ENCODE measurements at regions not wholly inside any gene's neighbourhood (a gene's known extent, or its start where the extent isn't known, plus 50 kb on each side); places are given as distances from the start of the nearest gene placed in this dataset.

DNA sequence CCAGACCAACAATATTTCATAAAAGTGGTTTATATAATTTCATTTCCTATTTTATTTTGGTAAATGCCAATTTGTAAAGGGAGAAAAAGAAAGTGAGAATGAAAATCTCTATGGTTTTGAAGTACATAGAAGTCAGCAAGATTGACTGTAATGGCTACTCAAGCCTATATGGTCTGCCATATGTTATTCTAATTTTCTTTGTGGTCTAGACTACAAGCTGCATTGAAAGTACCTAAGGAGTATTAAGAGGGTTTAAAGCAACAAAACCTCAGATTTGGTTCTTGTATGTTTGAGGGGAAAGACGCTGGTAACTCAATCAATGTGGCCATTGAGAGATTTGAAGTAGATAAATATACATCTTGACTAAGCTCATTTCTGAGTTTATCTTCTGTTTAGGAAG, 193.5 kb upstream of the EYA4 start:
- TF ChIP-seq EP300 (IDR thresholded peaks at IDR 0.05) = no peak
- TF ChIP-seq, protein P1, sequence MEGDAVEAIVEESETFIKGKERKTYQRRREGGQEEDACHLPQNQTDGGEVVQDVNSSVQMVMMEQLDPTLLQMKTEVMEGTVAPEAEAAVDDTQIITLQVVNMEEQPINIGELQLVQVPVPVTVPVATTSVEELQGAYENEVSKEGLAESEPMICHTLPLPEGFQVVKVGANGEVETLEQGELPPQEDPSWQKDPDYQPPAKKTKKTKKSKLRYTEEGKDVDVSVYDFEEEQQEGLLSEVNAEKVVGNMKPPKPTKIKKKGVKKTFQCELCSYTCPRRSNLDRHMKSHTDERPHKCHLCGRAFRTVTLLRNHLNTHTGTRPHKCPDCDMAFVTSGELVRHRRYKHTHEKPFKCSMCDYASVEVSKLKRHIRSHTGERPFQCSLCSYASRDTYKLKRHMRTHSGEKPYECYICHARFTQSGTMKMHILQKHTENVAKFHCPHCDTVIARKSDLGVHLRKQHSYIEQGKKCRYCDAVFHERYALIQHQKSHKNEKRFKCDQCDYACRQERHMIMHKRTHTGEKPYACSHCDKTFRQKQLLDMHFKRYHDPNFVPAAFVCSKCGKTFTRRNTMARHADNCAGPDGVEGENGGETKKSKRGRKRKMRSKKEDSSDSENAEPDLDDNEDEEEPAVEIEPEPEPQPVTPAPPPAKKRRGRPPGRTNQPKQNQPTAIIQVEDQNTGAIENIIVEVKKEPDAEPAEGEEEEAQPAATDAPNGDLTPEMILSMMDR (IDR thresholded peaks at IDR 0.05) = no peak
- Histone ChIP-seq H3K4me1 (no peaks in the 10 kb centered on the region), H3K27ac (no peak overlapping the region), H3K36me3 (no peaks in the 10 kb centered on the region), H3K9me3 (no peaks in the 10 kb centered on the region), H3K4me3 (no peak overlapping the region), H3K27me3 (no peaks in the 10 kb centered on the region)
- intact Hi-C loops (cut with DNase I) = no loop called here
- 68 to 84% methylated on average over 1 of the region's 1 CpG for WGBS, 2 donors
- no peak for DNase-seq

DNA sequence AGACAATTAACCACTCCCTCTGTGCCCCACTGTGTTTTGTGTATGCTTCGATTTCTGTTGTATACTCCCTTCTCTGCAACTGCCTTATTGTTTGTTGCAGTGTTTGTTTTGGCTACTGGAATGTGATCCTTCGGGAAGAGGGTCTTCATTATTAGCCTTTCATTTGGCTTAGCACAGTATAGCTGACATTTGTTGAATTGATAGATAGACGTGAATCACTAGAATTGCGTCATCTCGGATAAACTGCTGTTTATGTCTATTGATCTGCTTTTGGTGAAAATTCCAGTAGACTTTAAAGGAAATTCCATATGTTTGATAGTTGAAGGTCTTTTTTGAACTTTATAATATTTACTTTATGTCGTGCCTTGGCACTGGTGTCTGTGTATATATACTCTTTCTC, 189.9 kb upstream of the EYA4 start:
- Histone ChIP-seq H3K27ac (no peak overlapping the region), H3K27me3 (no peaks in the 10 kb centered on the region), H3K9me3 (no peaks in the 10 kb centered on the region), H3K4me1 (no peaks in the 10 kb centered on the region), H3K4me3 (no peak overlapping the region), H3K36me3 (no peaks in the 10 kb centered on the region)
- 57 to 73% methylated on average over 6 of the region's 6 CpGs for WGBS, 2 donors
- intact Hi-C loops (cut with DNase I) = no loop called here
- no peak for DNase-seq
- TF ChIP-seq, protein P1 (IDR thresholded peaks at IDR 0.05) = no peak
- TF ChIP-seq EP300 (IDR thresholded peaks at IDR 0.05) (no peak), POLR2A (IDR thresholded peaks at IDR 0.05) (no peak), POLR2AphosphoS5 (IDR thresholded peaks at IDR 0.05) (no peak)

DNA sequence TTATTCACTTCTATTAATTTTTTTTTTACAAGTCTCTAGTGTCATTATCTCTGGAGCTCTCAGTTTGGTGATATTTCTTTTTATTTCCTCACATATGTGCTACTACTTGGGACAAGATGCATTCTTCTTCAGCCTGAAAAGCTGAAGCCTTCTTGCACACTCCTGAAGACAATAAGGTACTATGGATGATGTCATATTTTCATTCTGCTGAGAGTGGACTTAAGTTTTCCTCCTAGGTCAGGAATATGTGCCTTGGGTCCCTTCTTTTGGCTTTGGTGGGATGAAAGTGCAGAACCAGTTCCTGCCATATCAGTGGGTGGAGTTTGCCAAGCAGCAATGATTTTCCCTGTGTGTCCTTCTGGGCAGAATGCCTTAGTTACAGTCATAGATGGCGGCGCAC, 188.7 kb upstream of the EYA4 start:
- no peaks in the 10 kb centered on the region for H3K4me1 ChIP-seq
- H3K27ac ChIP-seq = no peak overlapping the region
- H3K9me3 ChIP-seq = no peaks in the 10 kb centered on the region
- H3K4me3 ChIP-seq = no peak overlapping the region
- intact Hi-C loops (cut with DNase I) = no loop called here
- DNase-seq = no peak
- TF ChIP-seq, protein P1 (IDR thresholded peaks at IDR 0.05) = no peak
- TF ChIP-seq POLR2A (IDR thresholded peaks at IDR 0.05) (no peak), EP300 (IDR thresholded peaks at IDR 0.05) (no peak), POLR2AphosphoS5 (IDR thresholded peaks at IDR 0.05) (no peak)
- 98 to 100% methylated on average over 2 of the region's 2 CpGs for WGBS, 2 donors
- H3K36me3 ChIP-seq = no peaks in the 10 kb centered on the region
- no peaks in the 10 kb centered on the region for H3K27me3 ChIP-seq

DNA sequence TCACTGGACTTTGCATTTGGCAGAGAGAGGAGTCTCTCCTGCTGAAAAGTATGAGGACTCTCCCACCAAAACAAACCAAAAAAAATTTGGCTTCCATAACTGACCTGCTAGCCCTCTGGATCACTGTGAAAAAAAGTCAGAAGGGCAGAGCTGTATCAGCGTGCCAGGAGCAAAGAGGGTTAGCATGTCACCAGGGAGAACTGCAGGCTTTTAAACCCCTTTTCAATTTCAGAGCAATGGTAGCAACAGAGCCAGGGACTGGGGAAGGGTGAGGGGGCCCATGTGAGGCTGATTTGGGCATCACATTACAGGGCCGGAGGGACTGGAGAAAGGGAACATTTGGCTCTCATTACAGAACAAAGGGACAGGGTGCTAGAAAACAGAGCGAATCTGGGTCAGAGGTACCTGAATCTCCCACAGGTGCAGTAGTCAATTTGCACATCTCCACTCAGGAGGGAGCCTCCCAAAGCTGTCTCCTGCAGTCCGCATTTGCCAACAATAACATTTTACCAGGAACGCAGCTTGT, 185.7 kb upstream of the EYA4 start:
- intact Hi-C loops (cut with DNase I) = no loop called here
- Histone ChIP-seq H3K4me3 (no peak overlapping the region), H3K27ac (no peak overlapping the region), H3K4me1 (no peaks in the 10 kb centered on the region), H3K9me3 (no peaks in the 10 kb centered on the region), H3K36me3 (no peaks in the 10 kb centered on the region), H3K27me3 (no peaks in the 10 kb centered on the region)
- 75 to 79% methylated on average over 5 of the region's 5 CpGs for WGBS, 2 donors
- TF ChIP-seq, protein P1 (IDR thresholded peaks at IDR 0.05) = no peak
- TF ChIP-seq POLR2A (IDR thresholded peaks at IDR 0.05) = no peak
- no peak for TF ChIP-seq EP300 (IDR thresholded peaks at IDR 0.05)
- no peak for TF ChIP-seq POLR2AphosphoS5 (IDR thresholded peaks at IDR 0.05)
- no peak for DNase-seq

DNA sequence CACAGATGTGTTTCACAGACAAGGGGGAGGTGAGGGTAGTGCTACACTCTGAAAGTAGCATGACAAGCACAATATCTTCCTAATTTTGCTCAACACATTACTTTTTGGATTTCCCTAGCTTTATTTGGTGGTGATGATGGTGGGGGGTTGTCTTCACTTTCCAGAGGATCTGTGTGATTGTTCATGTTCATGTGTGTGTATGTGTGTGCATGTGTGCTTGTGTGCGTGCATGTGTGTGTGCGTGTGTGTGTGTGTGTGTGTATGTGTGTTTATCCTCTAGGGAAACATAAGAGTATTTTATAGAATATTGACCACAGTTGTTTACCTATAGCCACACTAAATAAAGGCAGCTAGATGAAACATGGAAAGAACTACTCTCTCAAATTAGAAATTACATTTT, 183.8 kb upstream of the EYA4 start:
- Histone ChIP-seq H3K4me3 (no peak overlapping the region), H3K9me3 (no peaks in the 10 kb centered on the region), H3K27ac (no peak overlapping the region), H3K27me3 (no peaks in the 10 kb centered on the region), H3K4me1 (no peaks in the 10 kb centered on the region), H3K36me3 (no peaks in the 10 kb centered on the region)
- intact Hi-C loops (cut with DNase I) = no loop called here
- 88 to 94% methylated on average over 2 of the region's 2 CpGs for WGBS, 2 donors
- TF ChIP-seq POLR2AphosphoS5 (IDR thresholded peaks at IDR 0.05) (no peak), EP300 (IDR thresholded peaks at IDR 0.05) (no peak), POLR2A (IDR thresholded peaks at IDR 0.05) (no peak)
- TF ChIP-seq, protein P1 (IDR thresholded peaks at IDR 0.05) = no peak
- no peak for DNase-seq
